ENCODE measurements at regions not wholly inside any gene's neighbourhood (a gene's known extent, or its start where the extent isn't known, plus 50 kb on each side); places are given as distances from the start of the nearest gene placed in this dataset.

DNA sequence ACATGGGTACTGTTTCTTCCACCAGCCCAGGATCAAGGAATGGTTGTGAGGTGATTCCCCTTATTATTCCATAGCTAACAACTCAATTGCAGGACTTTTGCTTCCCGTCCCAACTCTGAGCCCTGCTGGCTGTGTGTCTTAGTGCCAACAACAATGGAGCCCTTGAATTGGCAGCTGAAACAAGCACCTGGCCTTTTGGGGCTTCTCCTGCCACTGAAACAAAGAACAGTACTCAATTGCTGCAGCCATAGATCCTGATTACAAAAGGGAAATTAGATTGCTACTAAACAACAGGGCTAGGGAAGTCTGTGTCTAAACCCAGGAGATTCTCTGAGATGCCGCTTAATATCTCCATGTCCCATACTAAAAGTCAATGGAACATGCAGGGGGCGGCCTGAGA lies 61.3 kb upstream of the CARMIL1 start (continued):
- no peak for TF ChIP-seq MAX (CRISPR knock-in tag; IDR thresholded peaks at IDR 0.05)

DNA sequence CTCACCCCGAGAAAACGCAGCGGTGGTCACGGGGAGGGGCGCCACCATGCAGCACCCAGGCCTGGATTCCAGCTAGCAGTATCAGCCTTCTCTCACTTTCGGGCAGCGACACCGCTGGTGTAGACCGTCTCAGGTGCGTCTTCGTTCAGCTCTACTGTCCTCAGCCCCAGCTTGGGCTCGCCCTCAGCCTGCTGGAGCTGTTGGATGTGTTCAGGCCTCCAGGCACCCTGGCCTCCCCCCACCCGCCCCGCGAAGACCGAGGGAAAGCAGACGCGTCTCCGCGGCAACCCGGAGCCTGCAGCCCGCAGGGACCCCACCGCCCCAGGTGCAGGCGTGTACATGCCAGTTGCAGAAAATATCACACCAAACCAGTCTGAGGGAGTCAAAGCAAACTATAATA lies 60.8 kb upstream of the CARMIL1 start:
- no peak overlapping the region for H3K4me3 Mint-ChIP-seq
- no peak overlapping the region for H3K27ac Mint-ChIP-seq
- ChIA-PET CTCF (interaction anchor here (1.2 kb wide), 1 partner anchor 500 kb away, joined by 5 read pairs; no protein-coding TSS in a partner anchor), POLR2A (no interaction called here)
- TF ChIP-seq, protein P1, sequence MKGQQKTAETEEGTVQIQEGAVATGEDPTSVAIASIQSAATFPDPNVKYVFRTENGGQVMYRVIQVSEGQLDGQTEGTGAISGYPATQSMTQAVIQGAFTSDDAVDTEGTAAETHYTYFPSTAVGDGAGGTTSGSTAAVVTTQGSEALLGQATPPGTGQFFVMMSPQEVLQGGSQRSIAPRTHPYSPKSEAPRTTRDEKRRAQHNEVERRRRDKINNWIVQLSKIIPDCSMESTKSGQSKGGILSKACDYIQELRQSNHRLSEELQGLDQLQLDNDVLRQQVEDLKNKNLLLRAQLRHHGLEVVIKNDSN (CRISPR knock-in tag; IDR thresholded peaks at IDR 0.05) = no peak
- no peak for TF ChIP-seq KAT7 (CRISPR knock-in tag; IDR thresholded peaks at IDR 0.05; ENCODE audit: borderline replicate concordance)
- peaks cover 6% of the 10 kb centered on the region for H3K9me3 Mint-ChIP-seq
- H3K27me3 Mint-ChIP-seq (ENCODE audit: low read depth) = no peaks in the 10 kb centered on the region
- no peaks in the 10 kb centered on the region for H3K36me3 Mint-ChIP-seq
- no peak for DNase-seq (ENCODE audit: low spot score)
- H3K4me1 Mint-ChIP-seq = peaks cover 12% of the 10 kb centered on the region
- ATAC-seq = no peak

DNA sequence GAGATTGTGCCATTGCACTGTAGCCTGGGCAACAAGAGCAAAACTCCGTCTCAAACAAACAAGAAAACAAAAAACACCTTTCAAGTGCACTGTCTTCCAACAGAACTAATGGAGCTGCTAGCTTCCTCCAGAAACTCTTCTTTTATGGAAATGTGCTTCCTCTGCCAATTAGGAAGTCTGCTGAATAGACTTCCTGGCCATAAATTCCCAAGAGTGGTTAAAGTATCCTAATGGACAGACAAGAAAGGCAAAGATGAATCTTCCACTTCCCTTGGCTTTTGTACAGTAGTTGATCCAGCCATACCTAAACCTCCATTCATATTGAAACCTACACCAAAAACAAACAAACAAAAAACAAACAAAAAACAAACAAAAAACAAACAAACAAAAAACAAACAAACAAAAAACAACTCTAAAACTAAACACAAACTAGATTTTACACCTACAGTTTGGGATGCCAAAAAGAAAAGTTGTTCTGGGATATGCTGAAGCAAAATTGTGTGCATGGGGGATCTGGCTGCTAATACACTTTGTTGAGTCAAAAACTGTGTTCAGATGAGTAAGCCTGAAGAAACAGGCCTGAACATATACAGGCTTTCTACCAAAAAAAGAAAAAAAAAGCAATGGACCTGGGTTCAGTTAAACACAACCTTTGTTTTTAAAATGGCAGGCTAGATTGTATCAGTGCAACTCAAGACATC lies 59.8 kb upstream of the CARMIL1 start:
- no peaks in the 10 kb centered on the region for H3K27me3 Mint-ChIP-seq (ENCODE audit: low read depth)
- no peak overlapping the region for H3K27ac Mint-ChIP-seq
- no peaks in the 10 kb centered on the region for H3K36me3 Mint-ChIP-seq
- POLR2A ChIA-PET = no interaction called here
- CTCF ChIA-PET = interaction anchor here (1.2 kb wide), 1 partner anchor 499 kb away, joined by 5 read pairs; no protein-coding TSS in a partner anchor
- no peak for TF ChIP-seq FOXK1 (CRISPR knock-in tag; IDR thresholded peaks at IDR 0.05)
- TF ChIP-seq CREB1 (CRISPR knock-in tag; IDR thresholded peaks at IDR 0.05) = no peak
- TF ChIP-seq, protein P2, sequence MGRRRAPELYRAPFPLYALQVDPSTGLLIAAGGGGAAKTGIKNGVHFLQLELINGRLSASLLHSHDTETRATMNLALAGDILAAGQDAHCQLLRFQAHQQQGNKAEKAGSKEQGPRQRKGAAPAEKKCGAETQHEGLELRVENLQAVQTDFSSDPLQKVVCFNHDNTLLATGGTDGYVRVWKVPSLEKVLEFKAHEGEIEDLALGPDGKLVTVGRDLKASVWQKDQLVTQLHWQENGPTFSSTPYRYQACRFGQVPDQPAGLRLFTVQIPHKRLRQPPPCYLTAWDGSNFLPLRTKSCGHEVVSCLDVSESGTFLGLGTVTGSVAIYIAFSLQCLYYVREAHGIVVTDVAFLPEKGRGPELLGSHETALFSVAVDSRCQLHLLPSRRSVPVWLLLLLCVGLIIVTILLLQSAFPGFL (CRISPR knock-in tag; IDR thresholded peaks at IDR 0.05; ENCODE audit: borderline replicate concordance) = no peak
- TF ChIP-seq CDX4 (CRISPR knock-in tag; IDR thresholded peaks at IDR 0.05; ENCODE audit: borderline replicate concordance) = no peak
- no peak for TF ChIP-seq ZNF219 (CRISPR knock-in tag; IDR thresholded peaks at IDR 0.05; ENCODE audit: borderline replicate concordance)
- H3K4me3 Mint-ChIP-seq = no peak overlapping the region
- H3K9me3 Mint-ChIP-seq = peaks cover 4% of the 10 kb centered on the region
- ATAC-seq (no peak), DNase-seq (ENCODE audit: low spot score) (no peak)
- peaks cover 21% of the 10 kb centered on the region for H3K4me1 Mint-ChIP-seq

DNA sequence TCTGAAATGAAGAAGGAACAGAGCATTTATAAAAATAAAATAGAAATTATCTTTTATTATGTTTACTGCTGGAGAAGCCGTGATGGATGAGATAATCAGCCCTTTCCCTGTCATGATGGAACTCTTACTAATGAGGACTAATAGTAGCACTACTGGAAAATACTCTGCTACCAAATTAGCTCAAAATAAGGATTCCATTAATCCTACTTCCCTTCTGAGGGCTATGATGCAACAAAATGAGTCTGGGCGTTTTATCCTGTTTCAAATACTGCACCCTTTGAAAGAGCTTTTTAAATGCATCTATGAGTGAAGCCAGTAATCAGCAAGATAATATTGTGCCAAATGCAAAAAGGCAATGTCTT lies 59.3 kb upstream of the CARMIL1 start:
- POLR2A ChIA-PET = no interaction called here
- ATAC-seq (no peak), DNase-seq (ENCODE audit: low spot score) (no peak)
- H3K27ac Mint-ChIP-seq = no peak overlapping the region
- peaks cover 4% of the 10 kb centered on the region for H3K9me3 Mint-ChIP-seq
- peaks cover 23% of the 10 kb centered on the region for H3K4me1 Mint-ChIP-seq
- H3K27me3 Mint-ChIP-seq (ENCODE audit: low read depth) = no peaks in the 10 kb centered on the region
- no peaks in the 10 kb centered on the region for H3K36me3 Mint-ChIP-seq
- CTCF ChIA-PET = no interaction called here
- H3K4me3 Mint-ChIP-seq = no peak overlapping the region
- TF ChIP-seq MYBL2 (CRISPR knock-in tag; IDR thresholded peaks at IDR 0.05) (no peak), CBFB (CRISPR knock-in tag; IDR thresholded peaks at IDR 0.05; ENCODE audit: low read depth) (no peak), EMX1 (CRISPR knock-in tag; IDR thresholded peaks at IDR 0.05) (no peak), ARID4B (CRISPR knock-in tag; IDR thresholded peaks at IDR 0.05; ENCODE audit: borderline replicate concordance) (no peak), FOXK1 (CRISPR knock-in tag; IDR thresholded peaks at IDR 0.05) (no peak), ZMAT4 (CRISPR knock-in tag; IDR thresholded peaks at IDR 0.05) (no peak), ZBTB43 (CRISPR knock-in tag; IDR thresholded peaks at IDR 0.05) (no peak), TEAD1 (CRISPR knock-in tag; IDR thresholded peaks at IDR 0.05) (no peak), ZNF281 (CRISPR knock-in tag; IDR thresholded peaks at IDR 0.05) (no peak), RELA (CRISPR knock-in tag; IDR thresholded peaks at IDR 0.05; ENCODE audit: borderline replicate concordance) (no peak)

Data from WTC11 (cell line).